GM21367 (cell line): ENCODE measurements at regions not wholly inside any gene's neighbourhood (a gene's known extent, or its start where the extent isn't known, plus 50 kb on each side); places are given as distances from the start of the nearest gene placed in this dataset.
"Not testable (repeated sequence)": the region's sequence is repeated elsewhere in the genome, so short reads cannot be mapped to it uniquely, and the experiment has no call there.

Experiments
- ATAC-seq: cut with Tn5 transposase; IDR thresholded peaks from one replicate; pipeline ENCODE4 v1.9.1; 2021; ENCODE audit not compliant: unreplicated experiment

GRCh38 chr11:130550150-130550549, 101.7 kb downstream of the ADAMTS15 start:
- ATAC-seq, result no peak

- no peak for ATAC-seq
These were observed 102.5 kb downstream of the ADAMTS15 start for GRCh38 chr11:130550984-130551383.

- ATAC-seq, result no peak
These were observed 102.9 kb downstream of the ADAMTS15 start for GRCh38 chr11:130551388-130551787.

- no peak for ATAC-seq
These were observed 104.9 kb downstream of the ADAMTS15 start for GRCh38 chr11:130553306-130553705.

GRCh38 chr11:130554241-130555055, 106.0 kb downstream of the ADAMTS15 start:
- no peak for ATAC-seq

GRCh38 chr11:130555251-130555841, 106.9 kb downstream of the ADAMTS15 start:
- ATAC-seq, result no peak

GRCh38 chr11:130560000-130560780, 111.7 kb downstream of the ADAMTS15 start:
- ATAC-seq, result no peak

GRCh38 chr11:130560781-130561109, 112.3 kb downstream of the ADAMTS15 start:
- no peak for ATAC-seq

GRCh38 chr11:130561441-130561881, 113.0 kb downstream of the ADAMTS15 start:
- no peak for ATAC-seq

GRCh38 chr11:130562549-130562948, 114.1 kb downstream of the ADAMTS15 start:
- ATAC-seq, result no peak

GRCh38 chr11:130566360-130566759, 117.9 kb downstream of the ADAMTS15 start:
- not testable (repeated sequence) for ATAC-seq

GRCh38 chr11:130571519-130571918, 123.1 kb downstream of the ADAMTS15 start:
- ATAC-seq, result no peak

- ATAC-seq, result no peak
These were observed 123.6 kb downstream of the ADAMTS15 start for GRCh38 chr11:130571947-130572584.

- ATAC-seq, result no peak
These were observed 125.3 kb downstream of the ADAMTS15 start for GRCh38 chr11:130573767-130574166.

GRCh38 chr11:130574740-130575139, 126.3 kb downstream of the ADAMTS15 start:
- no peak for ATAC-seq

- no peak for ATAC-seq
These were observed 127.7 kb downstream of the ADAMTS15 start for GRCh38 chr11:130576146-130576545.

- ATAC-seq, result no peak
These were observed 130.4 kb downstream of the ADAMTS15 start for GRCh38 chr11:130578738-130579368.

- no peak for ATAC-seq
These were observed 131.9 kb downstream of the ADAMTS15 start for GRCh38 chr11:130580372-130580771.

- no peak for ATAC-seq
These were observed 132.5 kb downstream of the ADAMTS15 start for GRCh38 chr11:130580891-130581492.

- ATAC-seq, result no peak
These were observed 133.2 kb downstream of the ADAMTS15 start for GRCh38 chr11:130581646-130582045.
